ENCODE measurements at regions not wholly inside any gene's neighbourhood (a gene's known extent, or its start where the extent isn't known, plus 50 kb on each side); places are given as distances from the start of the nearest gene placed in this dataset.
"Not testable (repeated sequence)": the region's sequence is repeated elsewhere in the genome, so short reads cannot be mapped to it uniquely, and the experiment has no call there.

DNA sequence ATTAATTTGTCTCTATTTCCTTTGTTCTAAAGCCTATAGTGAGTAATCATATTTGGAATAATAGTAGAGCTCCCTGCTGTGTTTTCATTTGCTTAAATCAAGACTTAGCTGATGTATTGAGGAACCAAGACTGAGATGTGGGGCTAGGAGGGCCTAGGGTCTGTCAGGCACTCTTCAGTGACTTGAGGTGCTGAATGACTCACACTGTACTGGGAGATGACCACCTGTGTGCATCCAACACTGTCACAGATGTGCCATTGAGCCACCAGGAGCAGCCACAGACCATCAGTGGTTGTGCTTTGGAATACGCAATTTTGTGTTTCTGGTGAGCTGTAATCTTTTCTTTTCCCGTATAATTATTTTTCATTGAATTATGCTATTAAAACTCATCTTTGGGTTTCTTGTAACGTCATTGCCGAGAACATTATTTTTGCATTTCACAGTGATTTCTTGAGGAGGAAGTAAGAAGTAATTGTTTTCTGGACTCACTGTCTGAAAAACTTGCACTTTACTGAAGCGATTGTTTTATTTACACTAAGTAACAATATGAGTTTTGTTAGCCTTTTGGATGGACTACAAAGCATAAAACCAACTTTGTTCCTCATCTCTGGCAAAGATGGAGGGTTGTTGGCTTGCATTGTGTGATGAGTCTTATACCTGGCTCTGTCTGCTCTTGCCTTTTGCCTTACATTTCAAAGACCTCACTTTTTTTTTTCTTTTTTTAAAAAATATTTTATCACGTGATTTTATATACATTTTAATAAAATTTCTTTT is 872.2 kb upstream of the TPTE start:
- H3K4me3 ChIP-seq (ENCODE audit: insufficient read depth, low read depth, low read length); H3K27me3 ChIP-seq (ENCODE audit: control insufficient read depth, insufficient read depth, low read length, poor library complexity, severe bottlenecking); H3K36me3 ChIP-seq (ENCODE audit: control insufficient read depth, insufficient read depth, low read length); H3K27ac ChIP-seq (ENCODE audit: insufficient read depth, low read depth, low read length, poor library complexity, severe bottlenecking); H3K4me1 ChIP-seq (ENCODE audit: control insufficient read depth, insufficient read depth, low read length): not testable (repeated sequence)
- H3K9me3 ChIP-seq (ENCODE audit: control insufficient read depth, low read length) = peaks cover 24% of the 10 kb centered on the region
- 87 to 93% methylated on average over 4 to 5 of the region's 6 CpGs for WGBS, 2 experiments

DNA sequence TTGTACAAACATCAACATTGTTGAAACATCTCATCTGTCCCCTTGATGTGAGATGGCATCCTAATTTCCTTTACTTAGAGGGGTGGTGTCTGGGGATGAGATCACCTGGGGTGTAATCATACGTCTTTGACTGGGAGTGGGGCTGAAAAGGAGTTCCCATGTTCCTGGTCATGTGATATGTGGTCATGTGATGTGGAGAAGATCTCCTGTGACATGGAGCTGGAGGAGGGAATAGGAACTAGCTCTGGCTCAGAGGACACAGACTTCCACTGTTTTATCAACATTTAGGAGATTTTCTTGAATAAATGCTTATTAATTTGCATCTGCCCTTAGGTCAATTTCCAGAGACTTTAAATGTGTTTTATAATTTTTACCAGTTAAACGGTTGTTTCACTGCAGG is 868.6 kb upstream of the TPTE start:
- not testable (repeated sequence) for H3K27me3 ChIP-seq (ENCODE audit: control insufficient read depth, insufficient read depth, low read length, poor library complexity, severe bottlenecking); H3K36me3 ChIP-seq (ENCODE audit: control insufficient read depth, insufficient read depth, low read length); H3K27ac ChIP-seq (ENCODE audit: insufficient read depth, low read depth, low read length, poor library complexity, severe bottlenecking); H3K4me1 ChIP-seq (ENCODE audit: control insufficient read depth, insufficient read depth, low read length); H3K4me3 ChIP-seq (ENCODE audit: insufficient read depth, low read depth, low read length)
- WGBS, 2 experiments = 60 to 67% methylated on average over 2 of the region's 2 CpGs
- peaks cover 38% of the 10 kb centered on the region for H3K9me3 ChIP-seq (ENCODE audit: control insufficient read depth, low read length)

DNA sequence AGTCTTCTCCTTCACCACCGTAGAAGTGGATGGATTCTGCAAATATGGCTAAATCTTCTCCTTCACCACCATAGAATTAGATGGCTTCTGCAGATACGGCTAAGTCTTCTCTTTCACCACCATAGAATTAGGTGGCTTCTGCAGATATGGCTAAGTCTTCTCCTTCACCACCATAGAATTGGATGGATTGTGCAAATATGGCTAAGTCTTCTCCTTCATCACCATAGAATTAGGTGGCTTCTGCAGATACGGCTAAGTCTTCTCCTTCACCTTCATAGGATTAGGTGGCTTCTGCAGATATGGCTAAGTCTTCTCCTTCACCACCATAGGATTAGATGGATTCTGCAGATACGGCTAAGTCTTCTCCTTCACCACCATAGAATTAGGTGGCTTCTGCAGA is 866.2 kb upstream of the TPTE start:
- WGBS, 2 experiments = 80 to 86% methylated on average over 4 of the region's 4 CpGs
- H3K27ac ChIP-seq (ENCODE audit: insufficient read depth, low read depth, low read length, poor library complexity, severe bottlenecking); H3K27me3 ChIP-seq (ENCODE audit: control insufficient read depth, insufficient read depth, low read length, poor library complexity, severe bottlenecking); H3K36me3 ChIP-seq (ENCODE audit: control insufficient read depth, insufficient read depth, low read length); H3K4me3 ChIP-seq (ENCODE audit: insufficient read depth, low read depth, low read length); H3K4me1 ChIP-seq (ENCODE audit: control insufficient read depth, insufficient read depth, low read length): not testable (repeated sequence)
- peaks cover 33% of the 10 kb centered on the region for H3K9me3 ChIP-seq (ENCODE audit: control insufficient read depth, low read length)

DNA sequence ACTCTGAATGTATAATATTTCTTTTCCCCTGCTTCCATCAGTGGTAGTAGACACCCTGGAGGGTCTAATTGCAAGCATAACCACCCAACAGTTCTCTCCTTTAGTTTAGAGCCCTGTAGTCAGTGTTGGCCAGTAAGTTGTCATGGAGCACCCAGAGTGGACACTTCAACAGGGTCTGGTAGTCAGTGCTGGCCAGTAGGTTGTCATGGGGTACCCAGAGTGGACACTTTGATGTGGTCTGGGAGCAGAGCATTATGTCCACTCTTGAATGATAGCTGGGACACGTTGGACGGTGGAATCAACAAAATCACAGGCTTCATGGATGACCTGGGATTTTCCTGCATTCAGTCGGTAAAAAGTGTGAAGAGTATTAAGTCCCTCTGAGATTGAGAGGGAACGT is 864.9 kb upstream of the TPTE start:
- H3K9me3 ChIP-seq (ENCODE audit: control insufficient read depth, low read length) = peaks cover 27% of the 10 kb centered on the region
- H3K36me3 ChIP-seq (ENCODE audit: control insufficient read depth, insufficient read depth, low read length); H3K4me3 ChIP-seq (ENCODE audit: insufficient read depth, low read depth, low read length); H3K4me1 ChIP-seq (ENCODE audit: control insufficient read depth, insufficient read depth, low read length); H3K27ac ChIP-seq (ENCODE audit: insufficient read depth, low read depth, low read length, poor library complexity, severe bottlenecking); H3K27me3 ChIP-seq (ENCODE audit: control insufficient read depth, insufficient read depth, low read length, poor library complexity, severe bottlenecking): not testable (repeated sequence)
- 76 to 79% methylated on average over 3 to 4 of the region's 4 CpGs for WGBS, 2 experiments

DNA sequence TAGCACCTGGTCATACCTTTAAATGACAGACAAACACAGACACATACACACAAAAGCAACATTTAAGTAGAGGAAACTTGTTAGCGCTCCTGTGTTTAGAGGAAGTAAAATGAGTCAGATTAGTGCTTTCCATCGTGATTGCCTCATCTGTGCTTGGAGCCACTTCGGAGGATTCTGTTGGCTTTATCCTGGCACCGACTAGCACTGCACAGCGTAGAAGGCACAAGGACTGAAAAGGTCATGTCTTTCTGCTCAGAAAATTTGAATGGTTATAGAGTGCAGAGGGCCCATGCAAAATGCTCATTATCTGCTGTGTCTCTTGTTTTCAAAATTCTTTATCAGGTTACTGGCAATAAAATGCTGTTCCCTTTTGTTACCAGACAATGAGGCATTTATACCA is 863.6 kb upstream of the TPTE start:
- WGBS, 2 experiments = 73 to 78% methylated on average over 5 of the region's 5 CpGs
- not testable (repeated sequence) for H3K27me3 ChIP-seq (ENCODE audit: control insufficient read depth, insufficient read depth, low read length, poor library complexity, severe bottlenecking); H3K4me1 ChIP-seq (ENCODE audit: control insufficient read depth, insufficient read depth, low read length); H3K4me3 ChIP-seq (ENCODE audit: insufficient read depth, low read depth, low read length); H3K36me3 ChIP-seq (ENCODE audit: control insufficient read depth, insufficient read depth, low read length); H3K27ac ChIP-seq (ENCODE audit: insufficient read depth, low read depth, low read length, poor library complexity, severe bottlenecking)
- peaks cover 27% of the 10 kb centered on the region for H3K9me3 ChIP-seq (ENCODE audit: control insufficient read depth, low read length)

- not testable (repeated sequence) for H3K27ac ChIP-seq (ENCODE audit: insufficient read depth, low read depth, low read length, poor library complexity, severe bottlenecking); H3K4me1 ChIP-seq (ENCODE audit: control insufficient read depth, insufficient read depth, low read length); H3K4me3 ChIP-seq (ENCODE audit: insufficient read depth, low read depth, low read length); H3K36me3 ChIP-seq (ENCODE audit: control insufficient read depth, insufficient read depth, low read length); H3K27me3 ChIP-seq (ENCODE audit: control insufficient read depth, insufficient read depth, low read length, poor library complexity, severe bottlenecking)
- WGBS, 2 experiments = 75 to 82% methylated on average over 5 to 6 of the region's 17 CpGs
- peaks cover 15% of the 10 kb centered on the region for H3K9me3 ChIP-seq (ENCODE audit: control insufficient read depth, low read length)
These were observed 861.5 kb upstream of the TPTE start for GRCh38 chr21:9659877-9660276.

GRCh38 chr21:9663914-9664729 is 857.3 kb upstream of the TPTE start:
- not testable (repeated sequence) for H3K4me3 ChIP-seq (ENCODE audit: insufficient read depth, low read depth, low read length); H3K4me1 ChIP-seq (ENCODE audit: control insufficient read depth, insufficient read depth, low read length); H3K27me3 ChIP-seq (ENCODE audit: control insufficient read depth, insufficient read depth, low read length, poor library complexity, severe bottlenecking); H3K27ac ChIP-seq (ENCODE audit: insufficient read depth, low read depth, low read length, poor library complexity, severe bottlenecking); H3K36me3 ChIP-seq (ENCODE audit: control insufficient read depth, insufficient read depth, low read length); H3K9me3 ChIP-seq (ENCODE audit: control insufficient read depth, low read length)
- WGBS, 2 experiments = 88 to 89% methylated on average over 6 to 10 of the region's 18 CpGs

DNA sequence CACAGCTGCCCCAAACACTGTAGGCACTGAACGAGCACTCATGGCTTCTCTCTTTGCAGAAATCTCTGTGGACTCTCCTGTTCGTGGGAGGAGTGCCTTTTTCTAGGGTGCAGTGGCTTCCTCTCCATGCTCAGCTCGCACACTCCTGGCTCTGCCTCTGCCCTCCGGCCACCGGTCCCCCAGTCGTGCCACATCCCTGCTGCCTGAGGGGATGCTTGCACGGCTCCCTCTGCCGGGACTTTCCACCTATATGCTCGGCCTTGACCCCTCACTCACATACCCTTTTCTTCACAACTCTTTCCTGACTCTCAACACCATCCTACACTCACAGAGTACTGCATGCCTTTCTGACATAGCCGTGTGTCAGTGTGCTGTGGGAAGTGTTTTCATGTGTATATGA is 845.6 kb upstream of the TPTE start:
- not testable (repeated sequence) for H3K27ac ChIP-seq (ENCODE audit: insufficient read depth, low read depth, low read length, poor library complexity, severe bottlenecking); H3K36me3 ChIP-seq (ENCODE audit: control insufficient read depth, insufficient read depth, low read length); H3K4me1 ChIP-seq (ENCODE audit: control insufficient read depth, insufficient read depth, low read length); H3K4me3 ChIP-seq (ENCODE audit: insufficient read depth, low read depth, low read length); H3K27me3 ChIP-seq (ENCODE audit: control insufficient read depth, insufficient read depth, low read length, poor library complexity, severe bottlenecking); H3K9me3 ChIP-seq (ENCODE audit: control insufficient read depth, low read length)
- 77 to 78% methylated on average over 7 to 8 of the region's 10 CpGs for WGBS, 2 experiments

- not testable (repeated sequence) for H3K4me3 ChIP-seq (ENCODE audit: insufficient read depth, low read depth, low read length)
These were observed 842.4 kb upstream of the TPTE start for GRCh38 chr21:9679029-9679428.

DNA sequence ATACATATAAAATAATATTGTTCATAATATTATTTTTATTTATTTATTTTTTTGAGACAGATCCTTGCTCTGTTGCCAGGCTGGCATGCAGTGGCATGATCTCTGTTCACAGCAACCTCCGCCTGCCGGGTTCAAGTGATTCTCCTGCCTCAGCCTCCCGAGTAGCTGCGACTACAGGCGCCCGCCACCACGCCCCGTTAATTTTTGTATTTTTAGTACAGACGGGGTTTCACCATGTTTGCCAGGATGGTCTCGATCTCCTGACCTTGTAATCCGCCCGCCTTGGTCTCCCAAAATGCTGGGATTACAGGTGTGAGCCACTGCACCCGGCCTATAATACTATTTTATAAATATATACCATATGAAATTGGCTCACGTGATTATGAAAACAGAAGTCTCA is 832.4 kb upstream of the TPTE start:
- H3K27ac ChIP-seq (ENCODE audit: insufficient read depth, low read depth, low read length, poor library complexity, severe bottlenecking); H3K27me3 ChIP-seq (ENCODE audit: control insufficient read depth, insufficient read depth, low read length, poor library complexity, severe bottlenecking); H3K4me1 ChIP-seq (ENCODE audit: control insufficient read depth, insufficient read depth, low read length); H3K4me3 ChIP-seq (ENCODE audit: insufficient read depth, low read depth, low read length); H3K36me3 ChIP-seq (ENCODE audit: control insufficient read depth, insufficient read depth, low read length); H3K9me3 ChIP-seq (ENCODE audit: control insufficient read depth, low read length): not testable (repeated sequence)
- WGBS, 2 experiments = 94% methylated on average over 6 of the region's 14 CpGs; no CpG with 5 or more reads in 1 of the 2 experiments

More at GRCh38 chr21:9679029-9679428, 842.4 kb upstream of the TPTE start:
- WGBS, 2 experiments = 59 to 79% methylated on average over 6 of the region's 18 CpGs
- not testable (repeated sequence) for H3K27ac ChIP-seq (ENCODE audit: insufficient read depth, low read depth, low read length, poor library complexity, severe bottlenecking); H3K36me3 ChIP-seq (ENCODE audit: control insufficient read depth, insufficient read depth, low read length); H3K27me3 ChIP-seq (ENCODE audit: control insufficient read depth, insufficient read depth, low read length, poor library complexity, severe bottlenecking); H3K4me1 ChIP-seq (ENCODE audit: control insufficient read depth, insufficient read depth, low read length); H3K9me3 ChIP-seq (ENCODE audit: control insufficient read depth, low read length)

All from ectodermal cell (in vitro differentiated cells).